ENCODE measurements at regions not wholly inside any gene's neighbourhood (a gene's known extent, or its start where the extent isn't known, plus 50 kb on each side); places are given as distances from the start of the nearest gene placed in this dataset.

GRCh38 chr5:2995035-2995434 lies 243.6 kb upstream of the IRX2 start:
- H3K4me3 ChIP-seq (ENCODE audit: low read depth, low read length), result no peak overlapping the region
- no peak for DNase-seq (ENCODE audit: low read depth)
- in situ Hi-C loops (cut with HindIII; ENCODE audit: low sequenced_read_pairs), result no loop called here
- no peak for TF ChIP-seq CTCF (IDR thresholded peaks at IDR 0.05; ENCODE audit: low read depth, low read length, missing control alignments)

- H3K4me3 ChIP-seq (ENCODE audit: low read depth, low read length), result no peak overlapping the region
- DNase-seq (ENCODE audit: low read depth), result no peak
- no peak for TF ChIP-seq CTCF (IDR thresholded peaks at IDR 0.05; ENCODE audit: low read depth, low read length, missing control alignments)
- in situ Hi-C loops (cut with HindIII; ENCODE audit: low sequenced_read_pairs), result loop anchor here (5.0 kb wide), 1 partner anchor 44 kb away; no protein-coding TSS in a partner anchor
Measured at GRCh38 chr5:2993771-2994170, 242.3 kb upstream of the IRX2 start.

DNA sequence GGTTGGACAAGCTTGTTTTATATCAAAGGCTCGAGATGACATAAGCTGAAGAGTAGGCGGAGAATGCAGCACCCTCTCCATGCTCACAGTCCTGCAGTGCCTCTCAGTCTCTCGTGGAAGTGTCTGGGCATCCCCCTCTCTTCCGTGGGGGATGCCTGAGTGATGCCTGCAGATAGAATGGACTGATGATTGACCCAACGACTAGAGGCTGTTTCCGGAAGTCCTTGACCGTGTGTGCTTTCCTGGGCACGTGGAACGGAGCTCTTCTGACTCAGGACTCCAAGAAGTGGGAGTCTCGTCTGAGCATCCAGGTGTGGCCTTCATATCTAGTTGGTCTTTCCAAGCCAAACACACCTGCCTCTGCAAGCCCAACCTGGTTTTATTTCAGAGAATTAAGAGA lies 241.8 kb upstream of the IRX2 start:
- DNase-seq (ENCODE audit: low read depth), result no peak
- no peak for TF ChIP-seq CTCF (IDR thresholded peaks at IDR 0.05; ENCODE audit: low read depth, low read length, missing control alignments)
- H3K4me3 ChIP-seq (ENCODE audit: low read depth, low read length), result no peak overlapping the region
- in situ Hi-C loops (cut with HindIII; ENCODE audit: low sequenced_read_pairs), result loop anchor here (5.0 kb wide), 1 partner anchor 44 kb away; no protein-coding TSS in a partner anchor

DNA sequence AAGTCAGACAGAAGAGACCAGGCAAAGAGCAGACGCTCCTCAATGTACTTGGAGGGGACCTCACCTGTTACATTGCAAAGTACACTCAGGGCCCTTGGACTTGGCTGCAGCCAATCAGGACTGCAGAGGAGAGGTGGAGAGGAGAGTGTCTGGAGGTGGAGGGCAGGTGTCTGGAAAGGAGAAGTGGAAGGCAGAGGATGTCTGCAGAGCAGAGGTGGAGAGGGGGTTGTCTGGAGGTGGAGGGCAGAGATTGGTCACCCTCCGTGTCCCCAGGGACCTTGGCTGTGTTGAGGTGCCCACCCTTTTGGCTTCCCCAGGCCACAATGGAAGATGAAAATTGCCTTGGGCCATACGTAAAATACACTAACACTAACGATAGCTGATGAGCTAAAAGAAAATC lies 241.3 kb upstream of the IRX2 start:
- no peak for TF ChIP-seq CTCF (IDR thresholded peaks at IDR 0.05; ENCODE audit: low read depth, low read length, missing control alignments)
- in situ Hi-C loops (cut with HindIII; ENCODE audit: low sequenced_read_pairs), result loop anchor here (5.0 kb wide), 1 partner anchor 44 kb away; no protein-coding TSS in a partner anchor
- H3K4me3 ChIP-seq (ENCODE audit: low read depth, low read length), result no peak overlapping the region
- no peak for DNase-seq (ENCODE audit: low read depth)

DNA sequence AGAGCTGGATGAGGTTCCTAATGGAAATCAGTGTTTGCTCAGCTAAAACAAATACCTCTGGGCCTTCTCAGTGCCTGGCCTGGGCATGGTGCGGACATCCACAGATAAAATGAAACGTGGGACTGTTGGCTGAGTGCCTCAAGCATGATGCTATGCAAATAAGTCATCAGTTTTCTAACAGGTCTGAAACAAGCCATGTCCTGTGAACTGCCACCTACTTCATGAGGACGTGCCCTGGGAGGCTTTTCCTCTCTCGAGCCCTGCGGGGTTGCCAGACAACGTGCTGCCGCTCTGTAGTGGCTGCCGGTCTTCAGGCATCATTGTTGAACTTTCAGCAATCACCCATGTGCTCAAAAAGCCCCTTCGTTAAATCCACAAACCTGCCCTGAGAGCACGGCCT lies 240.4 kb upstream of the IRX2 start:
- H3K4me3 ChIP-seq (ENCODE audit: low read depth, low read length), result no peak overlapping the region
- DNase-seq (ENCODE audit: low read depth), result no peak
- no peak for TF ChIP-seq CTCF (IDR thresholded peaks at IDR 0.05; ENCODE audit: low read depth, low read length, missing control alignments)
- in situ Hi-C loops (cut with HindIII; ENCODE audit: low sequenced_read_pairs), result loop anchor here (5.0 kb wide), 1 partner anchor 45 kb away; no protein-coding TSS in a partner anchor

- no peak for DNase-seq (ENCODE audit: low read depth)
- no peak overlapping the region for H3K4me3 ChIP-seq (ENCODE audit: low read depth, low read length)
- in situ Hi-C loops (cut with HindIII; ENCODE audit: low sequenced_read_pairs), result no loop called here
- TF ChIP-seq CTCF (IDR thresholded peaks at IDR 0.05; ENCODE audit: low read depth, low read length, missing control alignments), result no peak
Measured at GRCh38 chr5:2989517-2989916, 238.0 kb upstream of the IRX2 start.

- DNase-seq (ENCODE audit: low read depth), result no peak
- no peak for TF ChIP-seq CTCF (IDR thresholded peaks at IDR 0.05; ENCODE audit: low read depth, low read length, missing control alignments)
- H3K4me3 ChIP-seq (ENCODE audit: low read depth, low read length), result no peak overlapping the region
- in situ Hi-C loops (cut with HindIII; ENCODE audit: low sequenced_read_pairs), result no loop called here
Measured at GRCh38 chr5:2986301-2986700, 234.8 kb upstream of the IRX2 start.

Data from astrocyte of the cerebellum (primary cell).